ENCODE measurements at regions not wholly inside any gene's neighbourhood (a gene's known extent, or its start where the extent isn't known, plus 50 kb on each side); places are given as distances from the start of the nearest gene placed in this dataset.

DNA sequence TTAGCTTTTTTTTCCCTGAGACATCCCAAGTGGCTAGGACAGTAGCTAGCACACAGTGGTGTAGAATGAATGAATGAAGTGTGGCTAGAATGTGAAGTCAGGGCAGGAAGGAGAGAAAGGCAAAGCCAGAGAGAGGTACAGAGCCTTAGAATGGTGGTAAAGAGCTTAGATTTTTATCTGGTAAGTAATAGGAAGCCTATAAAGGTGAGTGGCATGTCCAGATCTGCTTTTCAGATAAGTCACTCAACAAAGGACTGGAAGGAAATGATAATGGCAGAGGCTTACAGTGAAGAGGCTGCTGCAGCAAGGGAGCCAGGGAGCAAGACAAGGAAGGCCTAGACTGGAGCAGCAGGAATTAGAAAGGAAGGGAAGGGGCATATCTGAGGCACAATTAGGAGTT is 96.0 kb upstream of the PRDM1 start:
- no peak overlapping the region for H3K4me3 ChIP-seq (ENCODE audit: low read length)
- H3K27me3 ChIP-seq (ENCODE audit: insufficient read depth, low read length): peaks cover 99% of the 10 kb centered on the region
- no peak overlapping the region for H3K9ac ChIP-seq (ENCODE audit: low read depth, low read length)
- peaks cover 24% of the 10 kb centered on the region for H3K4me1 ChIP-seq (ENCODE audit: insufficient read depth, low read length)
- no peaks in the 10 kb centered on the region for H3K9me3 ChIP-seq (ENCODE audit: insufficient read depth, low read depth, low read length)
- H3K27ac ChIP-seq (ENCODE audit: low read depth, low read length): no peak overlapping the region
- H3K36me3 ChIP-seq (ENCODE audit: insufficient read depth, low read length): no peaks in the 10 kb centered on the region

DNA sequence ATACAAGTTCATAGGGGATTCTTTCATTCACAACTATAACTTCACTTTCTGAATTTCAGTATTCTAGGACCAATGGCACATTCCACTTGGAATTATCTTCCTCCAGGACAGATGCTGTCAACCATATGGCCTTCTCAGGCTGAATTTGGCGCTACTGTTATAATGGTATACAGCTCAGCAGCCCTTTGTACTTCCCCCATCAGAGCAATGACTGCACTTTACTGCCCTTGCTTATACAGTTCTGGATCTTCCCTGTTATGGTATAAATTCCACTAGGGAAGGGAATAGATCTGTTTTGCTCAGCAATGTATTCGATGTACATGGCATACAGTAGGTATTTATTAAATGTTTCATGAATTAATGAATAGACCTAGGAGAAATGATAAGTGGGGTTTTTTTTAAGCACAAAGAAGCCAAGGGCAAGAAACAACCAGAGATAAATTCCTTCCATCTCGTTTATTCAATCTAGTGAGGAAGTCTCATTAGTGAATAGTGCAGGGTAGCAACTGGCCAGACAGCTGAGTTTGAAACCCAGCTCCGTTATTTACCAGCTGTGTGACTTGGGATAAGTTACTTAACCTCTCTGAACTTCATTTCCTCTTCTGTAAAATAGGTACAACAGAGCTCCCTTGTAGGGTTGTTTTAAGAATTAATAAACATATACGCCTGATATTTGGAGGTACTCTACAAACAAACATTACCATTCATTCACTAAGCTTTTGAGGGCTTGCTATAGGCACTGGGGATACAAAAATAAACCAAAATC is 97.1 kb upstream of the PRDM1 start:
- Histone ChIP-seq H3K27me3 (ENCODE audit: insufficient read depth, low read length) (peaks cover 99% of the 10 kb centered on the region), H3K9ac (ENCODE audit: low read depth, low read length) (no peak overlapping the region), H3K36me3 (ENCODE audit: insufficient read depth, low read length) (no peaks in the 10 kb centered on the region), H3K27ac (ENCODE audit: low read depth, low read length) (no peak overlapping the region), H3K9me3 (ENCODE audit: insufficient read depth, low read depth, low read length) (no peaks in the 10 kb centered on the region), H3K4me1 (ENCODE audit: insufficient read depth, low read length) (peaks cover 23% of the 10 kb centered on the region), H3K4me3 (ENCODE audit: low read length) (no peak overlapping the region)
- WGBS: 94% methylated on average over 4 of the region's 5 CpGs

DNA sequence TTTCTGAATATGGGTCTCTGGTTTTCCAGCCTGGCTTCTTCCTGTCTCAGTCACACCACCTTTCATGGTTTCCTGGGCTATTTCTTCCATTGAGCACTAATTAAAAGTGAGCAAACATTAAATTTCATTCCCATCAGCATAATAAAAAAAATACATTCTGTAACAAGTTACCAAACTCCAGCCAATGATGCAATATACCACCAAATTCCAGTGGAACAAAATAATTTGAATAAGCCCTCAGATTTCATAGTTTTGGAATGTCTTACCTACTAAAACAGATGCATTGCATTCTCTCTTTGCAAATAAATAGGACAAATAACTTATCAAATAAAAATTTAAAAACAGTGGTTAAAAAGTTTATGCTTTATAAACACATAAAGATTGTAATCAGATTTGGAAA is 97.8 kb upstream of the PRDM1 start:
- H3K27ac ChIP-seq (ENCODE audit: low read depth, low read length): no peak overlapping the region
- no peaks in the 10 kb centered on the region for H3K9me3 ChIP-seq (ENCODE audit: insufficient read depth, low read depth, low read length)
- H3K9ac ChIP-seq (ENCODE audit: low read depth, low read length): no peak overlapping the region
- peaks cover 99% of the 10 kb centered on the region for H3K27me3 ChIP-seq (ENCODE audit: insufficient read depth, low read length)
- H3K4me1 ChIP-seq (ENCODE audit: insufficient read depth, low read length): peaks cover 18% of the 10 kb centered on the region
- no peak overlapping the region for H3K4me3 ChIP-seq (ENCODE audit: low read length)
- no peaks in the 10 kb centered on the region for H3K36me3 ChIP-seq (ENCODE audit: insufficient read depth, low read length)

DNA sequence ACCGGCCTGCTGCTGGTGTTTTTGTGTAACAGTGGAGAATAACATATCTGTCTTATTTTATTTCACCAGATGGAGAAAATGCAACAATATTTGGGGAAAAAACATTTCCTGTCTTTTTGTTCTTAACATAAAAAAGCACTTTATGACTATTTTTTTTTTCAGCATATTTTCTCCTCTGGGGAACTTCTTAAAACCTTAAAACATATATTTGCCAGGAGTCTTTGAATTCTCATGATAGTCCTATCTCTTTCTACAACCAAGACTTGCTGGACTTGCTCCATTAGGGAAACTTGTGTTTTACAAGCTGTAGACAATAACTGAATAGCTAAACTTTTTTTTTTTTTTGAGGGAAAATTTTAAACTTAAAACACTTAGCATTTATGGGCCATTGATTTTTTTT is 98.6 kb upstream of the PRDM1 start:
- Histone ChIP-seq H3K36me3 (ENCODE audit: insufficient read depth, low read length) (no peaks in the 10 kb centered on the region), H3K4me3 (ENCODE audit: low read length) (no peak overlapping the region), H3K4me1 (ENCODE audit: insufficient read depth, low read length) (peaks cover 11% of the 10 kb centered on the region), H3K27ac (ENCODE audit: low read depth, low read length) (no peak overlapping the region), H3K9ac (ENCODE audit: low read depth, low read length) (no peak overlapping the region), H3K9me3 (ENCODE audit: insufficient read depth, low read depth, low read length) (no peaks in the 10 kb centered on the region), H3K27me3 (ENCODE audit: insufficient read depth, low read length) (peaks cover 99% of the 10 kb centered on the region)
- WGBS: no CpG with 5 or more reads among the region's 1 CpG

DNA sequence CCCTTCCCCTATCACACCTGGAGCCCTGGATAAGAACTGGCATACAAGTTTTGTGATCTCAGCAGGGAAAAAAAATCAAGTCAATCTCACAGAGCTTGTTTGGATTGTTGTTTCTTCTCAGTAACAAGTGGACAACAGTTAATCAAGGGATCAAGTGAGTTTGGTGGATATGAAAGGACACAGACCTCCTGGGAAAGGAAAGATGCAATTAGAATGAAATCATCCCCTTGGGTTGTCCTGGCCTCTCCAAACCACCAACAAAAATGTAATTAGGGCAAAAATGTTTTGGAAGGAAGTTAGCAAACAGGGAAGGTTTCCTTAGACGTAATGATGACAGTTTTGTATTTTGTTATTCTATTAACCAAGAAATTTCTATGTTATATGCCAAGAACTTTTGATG is 99.1 kb upstream of the PRDM1 start:
- no CpG with 5 or more reads among the region's 1 CpG for WGBS
- Histone ChIP-seq H3K9ac (ENCODE audit: low read depth, low read length) (no peak overlapping the region), H3K4me3 (ENCODE audit: low read length) (no peak overlapping the region), H3K27ac (ENCODE audit: low read depth, low read length) (no peak overlapping the region), H3K4me1 (ENCODE audit: insufficient read depth, low read length) (peaks cover 11% of the 10 kb centered on the region), H3K27me3 (ENCODE audit: insufficient read depth, low read length) (peaks cover 100% of the 10 kb centered on the region), H3K9me3 (ENCODE audit: insufficient read depth, low read depth, low read length) (no peaks in the 10 kb centered on the region), H3K36me3 (ENCODE audit: insufficient read depth, low read length) (no peaks in the 10 kb centered on the region)

DNA sequence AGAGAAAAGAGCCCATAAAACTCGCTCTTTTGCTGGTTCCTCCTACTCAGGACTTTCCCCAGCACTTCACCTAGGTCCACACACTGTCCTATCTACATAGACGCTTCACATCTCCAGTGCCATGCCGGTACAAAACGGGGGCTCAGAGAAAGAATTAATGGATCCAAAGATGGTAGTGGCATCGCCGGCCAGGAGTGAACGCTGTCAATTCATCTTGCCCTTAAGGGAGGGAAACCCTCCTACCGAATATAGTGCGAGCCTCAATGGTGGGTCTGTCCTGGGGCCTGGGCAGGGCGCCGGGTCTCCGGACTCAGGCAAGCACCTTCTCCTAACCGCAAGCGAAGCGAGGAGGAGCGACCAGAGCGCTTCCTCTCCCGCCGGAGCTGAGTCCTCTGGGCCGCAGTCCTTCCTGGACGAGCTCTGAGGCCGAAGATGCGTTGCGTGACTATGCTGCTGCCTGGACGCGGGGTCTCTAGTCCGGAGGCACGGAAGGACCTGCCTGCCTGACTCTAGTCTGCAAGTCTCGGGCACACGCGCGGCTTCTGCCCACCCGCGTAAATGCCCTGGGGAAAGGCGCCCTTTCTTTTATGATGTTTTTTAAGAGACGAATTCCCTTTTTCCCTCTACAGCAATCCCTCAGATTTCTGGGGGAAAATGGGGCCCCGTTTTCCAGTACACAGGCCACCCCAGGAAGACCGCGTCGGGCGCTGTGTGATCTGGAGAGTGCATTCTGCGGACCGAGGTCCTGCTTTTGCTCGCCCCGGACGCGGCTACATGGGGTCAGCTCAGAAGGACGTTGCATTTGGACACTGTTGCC is 100.1 kb upstream of the PRDM1 start:
- Histone ChIP-seq H3K9me3 (ENCODE audit: insufficient read depth, low read depth, low read length) (no peaks in the 10 kb centered on the region), H3K27ac (ENCODE audit: low read depth, low read length) (no peak overlapping the region), H3K36me3 (ENCODE audit: insufficient read depth, low read length) (no peaks in the 10 kb centered on the region), H3K9ac (ENCODE audit: low read depth, low read length) (no peak overlapping the region), H3K4me1 (ENCODE audit: insufficient read depth, low read length) (peaks cover 6% of the 10 kb centered on the region; the same call in 1 of the 2 replicates), H3K27me3 (ENCODE audit: insufficient read depth, low read length) (peaks cover 100% of the 10 kb centered on the region), H3K4me3 (ENCODE audit: low read length) (peak overlapping the region; percentile 48)
- WGBS: 6% methylated on average over 48 of the region's 48 CpGs

DNA sequence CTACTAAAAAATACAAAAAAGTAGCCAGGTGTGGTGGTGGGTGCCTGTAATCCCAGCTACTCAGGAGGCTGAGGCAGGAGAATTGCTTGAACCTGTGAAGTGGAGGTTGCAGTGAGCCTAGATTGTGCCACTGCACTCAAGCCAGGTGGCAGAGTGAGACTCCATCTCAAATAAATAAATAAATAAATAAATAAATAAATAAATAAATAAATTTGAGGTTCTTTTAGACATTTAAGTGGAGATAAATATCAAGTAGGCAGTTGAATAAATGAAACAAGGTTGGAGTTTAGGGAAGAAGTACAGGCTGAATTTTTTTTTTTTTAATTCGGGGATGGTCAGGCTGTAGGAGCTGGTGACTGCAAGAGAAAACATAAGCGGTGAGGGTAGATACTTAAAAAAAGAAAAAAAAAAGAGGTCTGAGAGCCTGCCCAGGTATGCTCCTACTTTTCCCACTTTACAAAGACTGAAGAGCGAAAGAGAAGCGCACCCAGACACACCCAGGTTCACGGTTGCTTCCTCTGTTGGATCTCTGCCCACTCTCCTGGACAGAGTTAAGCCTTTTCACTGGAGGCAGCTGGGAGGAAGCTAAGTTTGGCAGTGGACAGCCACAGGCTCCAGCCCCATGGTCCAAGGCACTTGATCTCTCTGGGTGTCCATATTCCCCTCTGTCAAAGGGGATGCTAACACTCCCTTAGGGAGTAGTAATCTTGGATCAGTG is 100.9 kb upstream of the PRDM1 start:
- Histone ChIP-seq H3K9ac (ENCODE audit: low read depth, low read length) (no peak overlapping the region), H3K9me3 (ENCODE audit: insufficient read depth, low read depth, low read length) (no peaks in the 10 kb centered on the region), H3K27me3 (ENCODE audit: insufficient read depth, low read length) (peaks cover 100% of the 10 kb centered on the region), H3K36me3 (ENCODE audit: insufficient read depth, low read length) (no peaks in the 10 kb centered on the region), H3K4me3 (ENCODE audit: low read length) (peak overlapping the region; percentile 48), H3K4me1 (ENCODE audit: insufficient read depth, low read length) (peaks cover 11% of the 10 kb centered on the region), H3K27ac (ENCODE audit: low read depth, low read length) (no peak overlapping the region)
- 75% methylated on average over 5 of the region's 5 CpGs for WGBS

DNA sequence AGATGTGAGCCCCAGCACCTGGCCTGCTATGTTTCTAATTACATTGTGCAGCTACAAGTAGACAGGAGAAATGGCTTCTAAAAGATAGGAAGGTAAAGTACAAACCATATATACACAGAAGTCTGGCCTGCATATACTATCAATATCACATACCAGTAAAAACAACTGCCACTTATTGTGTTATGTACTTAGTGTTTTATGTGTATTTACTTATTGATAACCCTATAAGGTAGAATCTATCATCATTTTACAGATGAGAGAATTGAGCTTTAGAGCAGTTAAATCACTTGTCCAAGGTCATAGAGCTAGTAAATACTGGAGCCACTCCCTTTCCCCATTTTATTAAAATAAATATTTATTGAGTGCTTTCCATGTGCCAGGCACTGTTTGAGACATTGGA is 102.4 kb upstream of the PRDM1 start:
- H3K27ac ChIP-seq (ENCODE audit: low read depth, low read length): no peak overlapping the region
- peaks cover 96% of the 10 kb centered on the region for H3K27me3 ChIP-seq (ENCODE audit: insufficient read depth, low read length)

DNA sequence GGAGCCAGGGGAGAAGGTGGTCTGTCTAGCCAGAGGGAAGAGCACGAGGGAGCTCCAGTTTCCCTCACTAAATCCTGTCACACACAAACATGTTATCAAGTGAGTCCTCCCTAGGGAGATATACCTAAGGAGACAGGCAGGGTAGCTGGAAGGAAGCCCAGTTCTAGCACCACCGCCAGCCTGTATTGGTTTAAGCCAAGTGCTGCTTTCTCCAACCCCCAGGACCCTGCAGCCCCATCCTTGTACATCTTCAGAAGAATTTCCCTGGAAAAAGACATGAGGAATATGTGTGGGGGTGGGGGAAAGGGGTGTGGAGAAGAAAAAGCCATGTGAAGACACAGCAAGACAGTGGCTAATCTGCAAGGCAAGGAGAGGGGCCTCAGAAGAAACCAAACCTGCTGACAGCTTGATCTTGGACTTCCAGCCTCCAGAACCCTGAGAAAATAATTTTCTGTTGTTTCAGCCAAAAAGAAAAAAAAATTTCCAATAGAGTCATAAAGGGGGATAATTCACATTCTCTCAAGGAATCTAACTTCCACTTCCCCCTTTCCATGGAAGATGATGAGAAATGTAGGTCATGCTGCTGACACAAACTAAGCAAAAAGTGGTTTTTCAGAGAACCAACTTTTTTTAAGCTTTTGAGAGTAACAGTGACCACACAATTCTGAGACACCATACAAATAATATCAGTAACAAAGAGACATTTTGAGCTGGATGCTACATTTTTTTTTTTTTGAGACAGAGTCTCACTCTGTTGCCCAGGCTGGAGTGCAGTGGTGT is 103.2 kb upstream of the PRDM1 start:
- H3K27ac ChIP-seq (ENCODE audit: low read depth, low read length): no peak overlapping the region
- H3K4me3 ChIP-seq (ENCODE audit: low read length): no peak overlapping the region
- peaks cover 11% of the 10 kb centered on the region for H3K4me1 ChIP-seq (ENCODE audit: insufficient read depth, low read length)
- no peaks in the 10 kb centered on the region for H3K36me3 ChIP-seq (ENCODE audit: insufficient read depth, low read length)
- no peaks in the 10 kb centered on the region for H3K9me3 ChIP-seq (ENCODE audit: insufficient read depth, low read depth, low read length)
- H3K9ac ChIP-seq (ENCODE audit: low read depth, low read length): no peak overlapping the region
- 84% methylated on average over 2 of the region's 2 CpGs for WGBS
- H3K27me3 ChIP-seq (ENCODE audit: insufficient read depth, low read length): peaks cover 88% of the 10 kb centered on the region

More for the DNA sequence above, 102.4 kb upstream of the PRDM1 start:
- H3K4me1 ChIP-seq (ENCODE audit: insufficient read depth, low read length): peaks cover 11% of the 10 kb centered on the region
- no peaks in the 10 kb centered on the region for H3K36me3 ChIP-seq (ENCODE audit: insufficient read depth, low read length)
- no peak overlapping the region for H3K4me3 ChIP-seq (ENCODE audit: low read length)
- no peak overlapping the region for H3K9ac ChIP-seq (ENCODE audit: low read depth, low read length)
- H3K9me3 ChIP-seq (ENCODE audit: insufficient read depth, low read depth, low read length): no peaks in the 10 kb centered on the region

DNA sequence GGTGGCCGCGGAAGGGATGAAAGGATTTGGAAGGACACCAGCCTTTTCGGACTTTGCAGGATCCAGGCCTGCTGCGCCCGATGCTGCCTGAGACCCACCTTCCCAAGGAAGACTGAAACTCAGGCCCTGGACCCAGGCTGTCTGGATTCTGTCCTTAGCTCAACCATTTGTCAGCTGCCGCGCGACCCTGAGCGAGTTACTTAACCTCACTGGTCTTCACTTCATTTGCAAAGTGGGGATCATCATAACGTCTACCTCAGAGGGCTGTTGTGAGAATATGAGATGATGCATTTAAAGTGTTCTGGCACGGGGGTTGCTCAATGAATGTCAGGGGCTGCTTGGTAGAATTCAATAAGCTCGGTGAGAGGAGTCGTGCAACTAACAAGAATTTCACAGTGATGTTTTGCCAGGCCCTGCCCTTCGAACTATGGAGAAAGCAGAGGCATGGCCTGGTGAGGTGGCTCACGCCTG is 104.2 kb upstream of the PRDM1 start:
- Histone ChIP-seq H3K27me3 (ENCODE audit: insufficient read depth, low read length) (peaks cover 78% of the 10 kb centered on the region), H3K9me3 (ENCODE audit: insufficient read depth, low read depth, low read length) (no peaks in the 10 kb centered on the region), H3K36me3 (ENCODE audit: insufficient read depth, low read length) (no peaks in the 10 kb centered on the region), H3K27ac (ENCODE audit: low read depth, low read length) (no peak overlapping the region), H3K4me1 (ENCODE audit: insufficient read depth, low read length) (peaks cover 11% of the 10 kb centered on the region), H3K4me3 (ENCODE audit: low read length) (peak overlapping the region; percentile 53), H3K9ac (ENCODE audit: low read depth, low read length) (no peak overlapping the region)
- WGBS: 63% methylated on average over 15 of the region's 15 CpGs

Data from HUES64 (cell line).